22Rv1 (cell line): ENCODE measurements at regions not wholly inside any gene's neighbourhood (a gene's known extent, or its start where the extent isn't known, plus 50 kb on each side); places are given as distances from the start of the nearest gene placed in this dataset.

Source experiments
- ZFX ChIP-seq: fragments of 450-650 bp; IDR thresholded peaks from 2 replicates; pipeline ENCODE4 v1.6.1; 2017; ENCODE audit warnings: antibody characterized with exemption, borderline replicate concordance
- TF ChIP-seq, protein P1 (sequence below): fragments of 450-650 bp; IDR thresholded peaks from 2 replicates; pipeline ENCODE4 v1.5.1; 2017; ENCODE audit warnings: mild to moderate bottlenecking

DNA sequence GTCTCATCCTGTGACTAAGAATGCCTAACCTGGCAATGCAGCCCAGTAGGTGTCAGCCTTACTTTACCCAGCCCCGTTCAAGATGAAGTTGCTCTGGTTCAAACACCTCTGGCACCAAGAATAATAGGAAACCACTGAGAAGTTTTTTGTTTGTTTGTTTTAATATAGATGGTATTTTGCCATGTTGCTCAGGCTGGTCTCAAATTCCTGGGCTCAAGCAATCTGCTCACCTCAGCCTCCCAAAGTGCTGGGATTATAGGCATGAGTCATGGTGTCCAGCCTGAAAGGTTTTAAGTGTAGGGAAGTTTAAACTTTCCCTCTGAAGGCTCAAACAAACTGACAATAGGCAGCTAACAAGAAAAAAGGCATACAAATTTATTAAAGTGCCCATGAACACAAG lies 51.2 kb upstream of the ABCC4 start:
- no peak for TF ChIP-seq ZFX
- TF ChIP-seq, protein P1, sequence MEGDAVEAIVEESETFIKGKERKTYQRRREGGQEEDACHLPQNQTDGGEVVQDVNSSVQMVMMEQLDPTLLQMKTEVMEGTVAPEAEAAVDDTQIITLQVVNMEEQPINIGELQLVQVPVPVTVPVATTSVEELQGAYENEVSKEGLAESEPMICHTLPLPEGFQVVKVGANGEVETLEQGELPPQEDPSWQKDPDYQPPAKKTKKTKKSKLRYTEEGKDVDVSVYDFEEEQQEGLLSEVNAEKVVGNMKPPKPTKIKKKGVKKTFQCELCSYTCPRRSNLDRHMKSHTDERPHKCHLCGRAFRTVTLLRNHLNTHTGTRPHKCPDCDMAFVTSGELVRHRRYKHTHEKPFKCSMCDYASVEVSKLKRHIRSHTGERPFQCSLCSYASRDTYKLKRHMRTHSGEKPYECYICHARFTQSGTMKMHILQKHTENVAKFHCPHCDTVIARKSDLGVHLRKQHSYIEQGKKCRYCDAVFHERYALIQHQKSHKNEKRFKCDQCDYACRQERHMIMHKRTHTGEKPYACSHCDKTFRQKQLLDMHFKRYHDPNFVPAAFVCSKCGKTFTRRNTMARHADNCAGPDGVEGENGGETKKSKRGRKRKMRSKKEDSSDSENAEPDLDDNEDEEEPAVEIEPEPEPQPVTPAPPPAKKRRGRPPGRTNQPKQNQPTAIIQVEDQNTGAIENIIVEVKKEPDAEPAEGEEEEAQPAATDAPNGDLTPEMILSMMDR: no peak
